PC-9 (cell line): ENCODE measurements at regions not wholly inside any gene's neighbourhood (a gene's known extent, or its start where the extent isn't known, plus 50 kb on each side); places are given as distances from the start of the nearest gene placed in this dataset.

ENCODE experiments used
- BruUV-seq: library from RNA; stranded (reverse); fragments of 400-500 nt; replicated peaks from 2 replicates; lab custom pipeline; 2021; lab: Mats Ljungman, UMichigan
- CTCF ChIA-PET: fragments of 300-600 bp; sonication (Branson Sonifier 250); formaldehyde crosslinking; loops from one replicate; lab custom pipeline; 2022; ENCODE audit warnings: antibody characterized with exemption; lab: Charles Lee
- POLR2A ChIA-PET: fragments of 300-600 bp; sonication (Branson Sonifier 250); formaldehyde crosslinking; loops from one replicate; lab custom pipeline; 2022; ENCODE audit warnings: antibody characterized with exemption; ENCODE audit not compliant: unreplicated experiment; lab: Charles Lee
- DNase-seq, 2 experiments: peaks; one replicate each; pipeline versions ENCODE4 v3.0.0 to v3.0.0-alpha.2; 2015 to 2022; ENCODE audit warnings: mixed read lengths in 1 of 2
- H2AFZ ChIP-seq: fragments of 200-600 bp; sonication (generic); 2 replicates; pipeline ENCODE4 v1.8.1; 2017; ENCODE audit warnings: antibody characterized with exemption
- H3F3A ChIP-seq: fragments of 200-600 bp; sonication (generic); 2 replicates; pipeline ENCODE4 v1.8.1; 2017; ENCODE audit warnings: antibody characterized with exemption, mild to moderate bottlenecking, low read depth; ENCODE audit not compliant: insufficient read depth
- H3K27ac ChIP-seq: fragments of 200-600 bp; sonication (generic); 2 replicates; pipeline ENCODE4 v1.6.1; 2016; ENCODE audit warnings: mixed run types
- H3K27me3 ChIP-seq: fragments of 200-600 bp; sonication (generic); 2 replicates; pipeline ENCODE4 v1.6.1; 2016; ENCODE audit warnings: low read depth, mixed run types; ENCODE audit not compliant: insufficient read depth
- H3K36me3 ChIP-seq: fragments of 200-600 bp; sonication (generic); 2 replicates; pipeline ENCODE4 v1.6.1; 2016; ENCODE audit warnings: low read depth, mixed run types
- H3K4me1 ChIP-seq: fragments of 200-600 bp; sonication (generic); replicated peaks from 2 replicates; pipeline ENCODE4 v1.6.1; 2016; ENCODE audit warnings: mixed run types; ENCODE audit not compliant: insufficient read depth
- H3K4me2 ChIP-seq: fragments of 200-600 bp; sonication (generic); 2 replicates; pipeline ENCODE4 v1.6.1; 2017; ENCODE audit warnings: mixed run types
- H3K4me3 ChIP-seq: fragments of 200-600 bp; sonication (generic); 2 replicates; pipeline ENCODE4 v1.6.1; 2016; ENCODE audit warnings: mixed run types
- H3K79me2 ChIP-seq: fragments of 200-600 bp; sonication (generic); 2 replicates; pipeline ENCODE4 v1.6.1; 2017; ENCODE audit warnings: low read depth, mixed run types
- H3K9me2 ChIP-seq: fragments of 200-600 bp; sonication (generic); 2 replicates; pipeline ENCODE4 v1.8.1; 2017; ENCODE audit warnings: mild to moderate bottlenecking; ENCODE audit not compliant: insufficient read depth
- H3K9me3 ChIP-seq: fragments of 200-600 bp; sonication (generic); 2 replicates; pipeline ENCODE4 v1.8.1; 2016; ENCODE audit warnings: low read depth; ENCODE audit not compliant: insufficient read depth
- H4K20me1 ChIP-seq: fragments of 200-600 bp; sonication (generic); 2 replicates; pipeline ENCODE4 v1.8.1; 2017; ENCODE audit not compliant: insufficient read depth
- CTCF ChIP-seq: fragments of 200-600 bp; sonication (generic); conservative IDR thresholded peaks from 2 replicates; pipeline ENCODE4 v1.6.1; 2017; ENCODE audit warnings: mixed run types, antibody characterized with exemption, mild to moderate bottlenecking, moderate library complexity
- EZH2 ChIP-seq: fragments of 200-600 bp; sonication (generic); IDR thresholded peaks from 2 replicates; pipeline ENCODE4 v1.8.0; 2017; ENCODE audit warnings: antibody characterized with exemption, low read depth
- intact Hi-C: fragments of 100-400 bp; cut with micrococcal nuclease; formaldehyde crosslinking; loops from one replicate; pipeline ENCODE4 v1.10.0; 2022; ENCODE audit not compliant: unreplicated experiment

- H3K9me3 ChIP-seq: no peaks in the 10 kb centered on the region
- CTCF ChIA-PET: no interaction called here
- peaks cover 8% of the 10 kb centered on the region; the same call in 1 of the 2 replicates for H3F3A ChIP-seq
- DNase-seq: no peak
- POLR2A ChIA-PET: no interaction called here
- no peak overlapping the region for H3K4me3 ChIP-seq
- intact Hi-C loops: no loop called here
- H3K79me2 ChIP-seq: no peaks in the 10 kb centered on the region
- no peak overlapping the region for H3K4me2 ChIP-seq
- TF ChIP-seq CTCF: no peak
- TF ChIP-seq EZH2: no peak
- no peaks in the 10 kb centered on the region for H3K36me3 ChIP-seq
- no peak overlapping the region for H2AFZ ChIP-seq
- no peaks in the 10 kb centered on the region for H3K27me3 ChIP-seq
- H3K9me2 ChIP-seq: no peaks in the 10 kb centered on the region
- H4K20me1 ChIP-seq: no peaks in the 10 kb centered on the region
- BruUV-seq: no TSS peak
- no peak overlapping the region for H3K27ac ChIP-seq
- H3K4me1 ChIP-seq: peaks cover 14% of the 10 kb centered on the region
Measured at GRCh38 chr1:116458695-116459094, 85.7 kb downstream of the ATP1A1 start.

- H3K27me3 ChIP-seq: no peaks in the 10 kb centered on the region
- ChIA-PET CTCF (no interaction called here), POLR2A (no interaction called here)
- no peaks in the 10 kb centered on the region for H4K20me1 ChIP-seq
- H3K36me3 ChIP-seq: no peaks in the 10 kb centered on the region
- H2AFZ ChIP-seq: no peak overlapping the region
- H3F3A ChIP-seq: no peaks in the 10 kb centered on the region; the same call in 1 of the 2 replicates
- no peak overlapping the region for H3K4me3 ChIP-seq
- TF ChIP-seq EZH2: no peak
- no peak for TF ChIP-seq CTCF
- no peaks in the 10 kb centered on the region for H3K9me2 ChIP-seq
- intact Hi-C loops: no loop called here
- BruUV-seq: no TSS peak
- H3K9me3 ChIP-seq: no peaks in the 10 kb centered on the region
- H3K27ac ChIP-seq: no peak overlapping the region
- DNase-seq: no peak
- H3K4me1 ChIP-seq: no peaks in the 10 kb centered on the region; the same call in 1 of the 2 replicates
- H3K4me2 ChIP-seq: no peak overlapping the region
- H3K79me2 ChIP-seq: no peaks in the 10 kb centered on the region
Measured at GRCh38 chr1:116460261-116460660, 87.2 kb downstream of the ATP1A1 start.

- ChIA-PET CTCF (no interaction called here), POLR2A (no interaction called here)
- Histone ChIP-seq H2AFZ (no peak overlapping the region), H3F3A (no peaks in the 10 kb centered on the region; the same call in 1 of the 2 replicates), H4K20me1 (no peaks in the 10 kb centered on the region), H3K79me2 (no peaks in the 10 kb centered on the region), H3K9me2 (no peaks in the 10 kb centered on the region), H3K9me3 (no peaks in the 10 kb centered on the region), H3K27me3 (no peaks in the 10 kb centered on the region), H3K4me2 (no peak overlapping the region), H3K4me3 (no peak overlapping the region), H3K36me3 (no peaks in the 10 kb centered on the region), H3K27ac (no peak overlapping the region), H3K4me1 (no peaks in the 10 kb centered on the region)
- intact Hi-C loops: no loop called here
- no TSS peak for BruUV-seq
- no peak for DNase-seq
- TF ChIP-seq EZH2 (no peak), CTCF (no peak)
Measured at GRCh38 chr1:116460783-116461376, 87.8 kb downstream of the ATP1A1 start.
